Kidney glomerular epithelial cell (primary cell): ENCODE measurements at regions not wholly inside any gene's neighbourhood (a gene's known extent, or its start where the extent isn't known, plus 50 kb on each side); places are given as distances from the start of the nearest gene placed in this dataset.

Experiments used
- DNase-seq: peaks from one replicate; lab custom pipeline; 2025; lab: John Stamatoyannopoulos, UW

- no peak for DNase-seq
These were observed 501.1 kb upstream of the CELF2 start for GRCh38 chr10:10516346-10517130.

- no peak for DNase-seq
These were observed 499.8 kb upstream of the CELF2 start for GRCh38 chr10:10517866-10518265.

- DNase-seq, result no peak
These were observed 498.0 kb upstream of the CELF2 start for GRCh38 chr10:10519674-10520073.

GRCh38 chr10:10520491-10521385 is 496.9 kb upstream of the CELF2 start:
- DNase-seq, result no peak

GRCh38 chr10:10526846-10527245 is 490.8 kb upstream of the CELF2 start:
- DNase-seq, result no peak

GRCh38 chr10:10527861-10528562 is 489.7 kb upstream of the CELF2 start:
- DNase-seq, result no peak

GRCh38 chr10:10528563-10528910 is 489.1 kb upstream of the CELF2 start:
- no peak for DNase-seq

GRCh38 chr10:10530313-10530712 is 487.4 kb upstream of the CELF2 start:
- DNase-seq, result no peak

GRCh38 chr10:10532236-10532635 is 485.4 kb upstream of the CELF2 start:
- DNase-seq, result no peak

- no peak for DNase-seq
These were observed 484.8 kb upstream of the CELF2 start for GRCh38 chr10:10532826-10533225.

- DNase-seq, result no peak
These were observed 484.2 kb upstream of the CELF2 start for GRCh38 chr10:10533437-10533836.

- no peak for DNase-seq
These were observed 479.3 kb upstream of the CELF2 start for GRCh38 chr10:10538326-10538725.

GRCh38 chr10:10540398-10540797 is 477.3 kb upstream of the CELF2 start:
- no peak for DNase-seq

- no peak for DNase-seq
These were observed 475.2 kb upstream of the CELF2 start for GRCh38 chr10:10542477-10542876.

GRCh38 chr10:10544890-10545289 is 472.8 kb upstream of the CELF2 start:
- DNase-seq, result no peak

- no peak for DNase-seq
These were observed 471.9 kb upstream of the CELF2 start for GRCh38 chr10:10545771-10546170.

GRCh38 chr10:10551596-10552301 is 465.9 kb upstream of the CELF2 start:
- DNase-seq, result no peak

- DNase-seq, result no peak
These were observed 464.7 kb upstream of the CELF2 start for GRCh38 chr10:10552948-10553347.

- no peak for DNase-seq
These were observed 453.4 kb upstream of the CELF2 start for GRCh38 chr10:10564081-10564794.

- no peak for DNase-seq
These were observed 440.7 kb upstream of the CELF2 start for GRCh38 chr10:10576937-10577336.

- DNase-seq, result no peak
These were observed 438.0 kb upstream of the CELF2 start for GRCh38 chr10:10579709-10580108.
